AG04449 (cell line): ENCODE measurements at regions not wholly inside any gene's neighbourhood (a gene's known extent, or its start where the extent isn't known, plus 50 kb on each side); places are given as distances from the start of the nearest gene placed in this dataset.
A peak's percentile ranks its signal among the peaks of the same experiment; 100 is the strongest.

Experiments used
- CTCF ChIA-PET: fragments of 350-600 bp; formaldehyde crosslinking; extraction: SDS; loops from one replicate; lab custom pipeline; 2021; ENCODE audit warnings: antibody characterized with exemption; lab: Yijun Ruan, JAX
- POLR2A ChIA-PET: fragments of 400-600, 350-600 bp; formaldehyde crosslinking; extraction: SDS; loops from one replicate; lab custom pipeline; 2020; ENCODE audit warnings: antibody characterized with exemption, inconsistent platforms; lab: Yijun Ruan, JAX
- DNase-seq: peaks from one replicate; pipeline ENCODE4 v3.0.0-alpha.2; 2010; ENCODE audit warnings: low read depth, low spot score
- H3K4me3 ChIP-seq: 2 replicates; pipeline ENCODE4 v1.5.1; 2011; ENCODE audit warnings: low read depth, mild to moderate bottlenecking, control low read depth, low read length
- CTCF ChIP-seq: IDR thresholded peaks from one replicate; pipeline ENCODE4 v1.5.1; 2011; ENCODE audit warnings: mild to moderate bottlenecking, moderate library complexity, low read length, control low read depth, inconsistent platforms; ENCODE audit not compliant: insufficient read depth; ENCODE audit errors: missing control alignments

GRCh38 chr1:170395149-170395548, 136.8 kb upstream of the GORAB start:
- TF ChIP-seq CTCF: no peak
- ChIA-PET POLR2A (no interaction called here), CTCF (interaction anchor here (0.9 kb wide), 1 partner anchor 76 kb away, joined by 3 read pairs; no protein-coding TSS in a partner anchor)
- DNase-seq: no peak
- H3K4me3 ChIP-seq: no peak overlapping the region

- ChIA-PET CTCF (no interaction called here), POLR2A (no interaction called here)
- TF ChIP-seq CTCF: no peak
- H3K4me3 ChIP-seq: no peak overlapping the region
- DNase-seq: no peak
Measured at GRCh38 chr1:170397061-170397460, 134.9 kb upstream of the GORAB start.

DNA sequence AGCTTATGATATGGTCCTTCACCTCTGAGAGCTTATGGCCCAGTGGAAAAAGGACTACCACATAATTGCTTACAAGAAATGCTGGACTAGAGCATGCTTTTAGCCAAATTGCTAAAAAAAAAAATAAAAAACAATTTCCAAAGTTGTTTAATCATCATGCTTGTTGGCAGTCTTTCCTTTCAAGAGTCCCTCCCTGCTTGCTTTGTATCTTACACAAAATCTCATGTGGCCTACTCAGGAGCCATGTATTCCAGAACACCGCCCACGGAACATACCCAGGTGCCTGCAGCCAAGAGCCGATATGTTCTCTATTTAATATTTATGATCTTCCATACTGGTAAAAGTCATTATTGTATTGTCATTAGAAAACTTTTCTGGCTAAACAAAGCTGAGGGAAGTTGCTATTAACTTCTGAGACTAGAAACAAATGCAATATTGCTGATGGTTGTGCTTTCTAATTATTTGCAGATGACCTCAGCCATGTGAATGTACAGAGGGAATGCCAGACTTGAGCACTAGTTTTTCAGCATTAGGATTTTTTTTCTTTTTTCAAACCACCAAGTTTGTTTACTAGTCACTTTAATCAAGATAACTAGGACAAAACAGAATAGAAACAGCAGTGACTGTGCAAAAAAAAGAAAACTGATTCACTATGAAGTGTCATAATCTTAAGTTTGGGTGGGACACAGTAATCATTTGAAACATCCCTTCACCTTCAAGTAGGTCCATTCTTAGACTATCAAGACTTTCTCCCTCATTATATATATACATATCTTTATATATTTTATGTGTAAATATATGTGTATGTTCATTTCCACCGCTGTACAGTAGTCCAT, 129.3 kb upstream of the GORAB start:
- no peak overlapping the region for H3K4me3 ChIP-seq
- no peak for TF ChIP-seq CTCF
- CTCF ChIA-PET: no interaction called here
- no peak for DNase-seq
- POLR2A ChIA-PET: no interaction called here

GRCh38 chr1:170407138-170407537, 124.8 kb upstream of the GORAB start:
- no peak for DNase-seq
- H3K4me3 ChIP-seq: no peak overlapping the region
- TF ChIP-seq CTCF: no peak
- POLR2A ChIA-PET: interaction anchor here (1.1 kb wide), 1 partner anchor 125 kb away, joined by 3 read pairs; the partner anchor contains the start of gene GORAB
- CTCF ChIA-PET: no interaction called here

DNA sequence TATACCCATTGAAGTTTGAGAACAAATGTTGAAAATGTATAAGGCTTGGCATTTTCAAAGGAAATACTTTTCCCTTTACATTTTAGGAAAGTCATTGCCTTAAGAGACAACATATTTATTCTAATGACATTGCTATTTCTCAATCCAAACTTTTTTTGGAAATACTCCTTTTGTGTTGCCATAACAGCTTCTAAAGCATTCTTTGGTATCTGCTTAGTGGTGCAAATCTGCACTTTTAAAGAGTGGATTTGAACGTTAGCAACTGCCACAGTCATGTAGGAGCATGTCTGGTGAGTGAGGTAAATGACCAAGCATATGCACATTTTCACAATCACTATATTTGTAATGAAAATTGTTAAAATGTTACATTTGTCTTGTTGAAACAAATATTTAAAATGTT, 124.4 kb upstream of the GORAB start:
- CTCF ChIA-PET: no interaction called here
- no peak for TF ChIP-seq CTCF
- POLR2A ChIA-PET: interaction anchor here (1.1 kb wide), 1 partner anchor 124 kb away, joined by 3 read pairs; the partner anchor contains the start of gene GORAB
- DNase-seq: no peak
- no peak overlapping the region for H3K4me3 ChIP-seq

GRCh38 chr1:170410401-170411166, 121.4 kb upstream of the GORAB start:
- H3K4me3 ChIP-seq: no peak overlapping the region
- peak; percentile 84 for DNase-seq
- ChIA-PET POLR2A (no interaction called here), CTCF (no interaction called here)
- TF ChIP-seq CTCF: no peak
